Neural progenitor cell (in vitro differentiated cells): ENCODE measurements at regions not wholly inside any gene's neighbourhood (a gene's known extent, or its start where the extent isn't known, plus 50 kb on each side); places are given as distances from the start of the nearest gene placed in this dataset.

Experiments
- CTCF ChIP-seq: fragments of 200-600 bp; sonication (generic); IDR thresholded peaks from 2 replicates; pipeline ENCODE4 v1.5.1; 2017; ENCODE audit warnings: antibody characterized with exemption, mild to moderate bottlenecking
- EZH2 ChIP-seq: fragments of 200-600 bp; sonication (generic); IDR thresholded peaks from 2 replicates; pipeline ENCODE4 v1.6.1; 2017; ENCODE audit warnings: antibody characterized with exemption, mild to moderate bottlenecking, moderate library complexity

DNA sequence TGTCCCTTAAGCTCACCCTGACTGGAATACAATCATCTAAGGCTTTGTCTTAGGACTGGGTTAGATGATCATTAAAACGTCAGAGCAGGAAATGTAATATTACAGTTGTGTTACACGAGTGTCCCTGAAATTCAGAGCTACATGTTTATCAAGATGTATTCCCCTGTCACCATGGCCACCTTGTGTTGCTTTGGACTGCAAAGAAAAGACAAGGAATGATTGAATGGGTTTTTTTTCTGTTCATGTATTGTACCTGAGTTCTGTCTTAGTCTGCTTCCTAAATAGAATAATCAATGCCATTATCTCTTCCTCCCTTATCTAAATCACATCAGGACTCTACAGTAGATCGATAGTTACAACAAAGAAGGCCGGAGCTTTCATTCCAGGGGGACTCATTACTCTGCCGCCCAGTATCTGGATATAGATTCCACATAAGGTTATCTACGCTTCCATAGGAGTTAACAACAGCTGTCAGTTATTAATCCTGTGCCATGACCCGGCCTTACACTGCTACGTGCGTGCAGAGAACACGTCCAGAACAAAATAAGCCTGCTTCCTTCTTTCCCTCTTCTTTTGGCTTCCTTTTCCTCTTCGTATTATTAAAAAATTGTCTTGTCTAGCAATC, 274.1 kb upstream of the SASH1 start:
- no peak for TF ChIP-seq CTCF
- no peak for TF ChIP-seq EZH2
